OCI-LY3 (cell line): ENCODE measurements at regions not wholly inside any gene's neighbourhood (a gene's known extent, or its start where the extent isn't known, plus 50 kb on each side); places are given as distances from the start of the nearest gene placed in this dataset.

ENCODE experiments used
- H2AFZ ChIP-seq: fragments of 200-600, 300-600 bp; shearing (Covaris generic); 2 replicates; pipeline ENCODE4 v1.6.0; 2014; ENCODE audit warnings: antibody characterized with exemption, low read depth, low read length
- H3K27ac ChIP-seq: fragments of 200-600, 300-600 bp; sonication (generic); 2 replicates; pipeline ENCODE4 v1.5.1; 2014; ENCODE audit warnings: mild to moderate bottlenecking, low read length, moderate library complexity, mixed read lengths
- H3K27me3 ChIP-seq: fragments of 200-600, 300-600 bp; sonication (generic); 2 replicates; pipeline ENCODE4 v1.6.1; 2014; ENCODE audit warnings: low read depth, low read length, mixed read lengths
- H3K36me3 ChIP-seq: fragments of 200-600, 300-600 bp; sonication (generic); replicated peaks from 2 replicates; pipeline ENCODE3; 2014; ENCODE audit warnings: low read depth, low read length, mixed read lengths
- H3K4me1 ChIP-seq: fragments of 300-600, 200-600 bp; sonication (generic); 2 replicates; pipeline ENCODE4 v1.6.1; 2014; ENCODE audit warnings: low read length, mixed read lengths
- H3K4me2 ChIP-seq: fragments of 200-600, 300-600 bp; sonication (generic); 2 replicates; pipeline ENCODE4 v1.6.1; 2014; ENCODE audit warnings: low read length, mixed read lengths
- H3K4me3 ChIP-seq: fragments of 300-600, 200-600 bp; sonication (generic); 2 replicates; pipeline ENCODE4 v1.5.1; 2014; ENCODE audit warnings: antibody characterized with exemption, mild to moderate bottlenecking, low read length, moderate library complexity
- H3K79me2 ChIP-seq: fragments of 300-600, 200-600 bp; shearing (Covaris generic); 2 replicates; pipeline ENCODE4 v1.6.1; 2014; ENCODE audit warnings: mild to moderate bottlenecking, low read length, mixed read lengths
- H3K9ac ChIP-seq: fragments of 300-600, 200-600 bp; shearing (Covaris generic); 2 replicates; pipeline ENCODE4 v1.6.0; 2014; ENCODE audit warnings: mild to moderate bottlenecking, low read length, moderate library complexity
- H3K9me3 ChIP-seq: fragments of 200-600, 300-600 bp; shearing (Covaris generic); 2 replicates; pipeline ENCODE4 v1.6.1; 2014; ENCODE audit warnings: low read length, mixed read lengths; ENCODE audit not compliant: insufficient read depth
- H4K20me1 ChIP-seq: fragments of 200-600, 300-600 bp; sonication (generic); 2 replicates; pipeline ENCODE4 v1.6.1; 2016; ENCODE audit warnings: low read length, mixed read lengths; ENCODE audit not compliant: insufficient read depth
- CTCF ChIP-seq: fragments of 200-600, 300-600 bp; sonication (generic); IDR thresholded peaks from 2 replicates; pipeline ENCODE4 v1.5.1; 2014; ENCODE audit warnings: antibody characterized with exemption, low read length, low read depth
- EZH2phosphoT487 ChIP-seq: fragments of 200-600 bp; shearing (Covaris generic); IDR thresholded peaks from 2 replicates; pipeline ENCODE4 v1.6.1; 2018; ENCODE audit warnings: antibody characterized with exemption, mixed run types, low read depth

GRCh38 chr7:115352375-115352774, 430.5 kb downstream of the MDFIC start:
- no peak overlapping the region for H3K4me2 ChIP-seq
- no peaks in the 10 kb centered on the region for H3K4me1 ChIP-seq
- no peaks in the 10 kb centered on the region for H3K9me3 ChIP-seq
- TF ChIP-seq EZH2phosphoT487, result no peak
- TF ChIP-seq CTCF, result no peak
- no peaks in the 10 kb centered on the region for H3K27me3 ChIP-seq
- no peak overlapping the region for H3K9ac ChIP-seq
- H2AFZ ChIP-seq, result no peak overlapping the region
- no peak overlapping the region for H3K4me3 ChIP-seq
- H3K79me2 ChIP-seq, result no peaks in the 10 kb centered on the region
- H3K27ac ChIP-seq, result no peak overlapping the region
- no peaks in the 10 kb centered on the region for H4K20me1 ChIP-seq
- H3K36me3 ChIP-seq, result no peaks in the 10 kb centered on the region

GRCh38 chr7:115350764-115351163, 428.9 kb downstream of the MDFIC start:
- Histone ChIP-seq H3K36me3 (no peaks in the 10 kb centered on the region), H3K9me3 (no peaks in the 10 kb centered on the region), H3K27me3 (no peaks in the 10 kb centered on the region), H3K4me2 (no peak overlapping the region), H3K9ac (no peak overlapping the region), H3K27ac (no peak overlapping the region), H3K4me3 (no peak overlapping the region), H4K20me1 (no peaks in the 10 kb centered on the region), H2AFZ (no peak overlapping the region), H3K4me1 (no peaks in the 10 kb centered on the region), H3K79me2 (no peaks in the 10 kb centered on the region)
- TF ChIP-seq CTCF, result no peak
- no peak for TF ChIP-seq EZH2phosphoT487

GRCh38 chr7:115349635-115350034, 427.7 kb downstream of the MDFIC start:
- Histone ChIP-seq H3K36me3 (no peaks in the 10 kb centered on the region), H3K9me3 (no peaks in the 10 kb centered on the region), H3K4me1 (no peaks in the 10 kb centered on the region), H3K79me2 (no peaks in the 10 kb centered on the region), H4K20me1 (no peaks in the 10 kb centered on the region), H3K27ac (no peak overlapping the region), H3K9ac (no peak overlapping the region), H2AFZ (no peak overlapping the region), H3K27me3 (no peaks in the 10 kb centered on the region), H3K4me2 (no peak overlapping the region), H3K4me3 (no peak overlapping the region)
- TF ChIP-seq CTCF (no peak), EZH2phosphoT487 (no peak)

GRCh38 chr7:115346685-115347084, 424.8 kb downstream of the MDFIC start:
- Histone ChIP-seq H3K9ac (no peak overlapping the region), H3K79me2 (no peaks in the 10 kb centered on the region), H3K4me3 (no peak overlapping the region), H3K27me3 (no peaks in the 10 kb centered on the region), H3K4me2 (no peak overlapping the region), H3K27ac (no peak overlapping the region), H3K36me3 (no peaks in the 10 kb centered on the region), H2AFZ (no peak overlapping the region), H3K4me1 (no peaks in the 10 kb centered on the region), H3K9me3 (no peaks in the 10 kb centered on the region), H4K20me1 (no peaks in the 10 kb centered on the region)
- TF ChIP-seq EZH2phosphoT487, result no peak
- TF ChIP-seq CTCF, result no peak
